Thyroid gland (tissue), 4 donors: ENCODE measurements at regions not wholly inside any gene's neighbourhood (a gene's known extent, or its start where the extent isn't known, plus 50 kb on each side); places are given as distances from the start of the nearest gene placed in this dataset.

Experiments
- DNase-seq, 2 donors: peaks; one replicate each; pipeline ENCODE4 v3.0.0-alpha.2; 2019
- H3K27ac ChIP-seq, 3 donors: fragments of 200-600 bp; sonication (generic); 1 replicate in 2 of 3; 2 replicates in 1 of 3; pipeline ENCODE4 v1.5.1; 2016 to 2019; ENCODE audit warnings: mild to moderate bottlenecking in 1 of 3, moderate library complexity in 1 of 3
- H3K27me3 ChIP-seq: fragments of 200-600 bp; sonication (generic); one replicate; pipeline ENCODE4 v1.5.1; 2019
- H3K36me3 ChIP-seq, 2 donors: fragments of 200-600 bp; sonication (generic); one replicate each; pipeline ENCODE4 v1.5.1; 2016 to 2019
- H3K4me1 ChIP-seq, 2 donors: fragments of 200-600 bp; sonication (generic); one replicate each; pipeline ENCODE4 v1.5.1; 2017 to 2019
- H3K4me3 ChIP-seq, 3 donors: fragments of 200-600 bp; sonication (generic); replicated peaks in 1 of 3; 1 replicate in 2 of 3; 2 replicates in 1 of 3; pipeline ENCODE4 v1.5.1; 2016; ENCODE audit warnings: mild to moderate bottlenecking in 1 of 3
- H3K9me3 ChIP-seq: fragments of 200-600 bp; sonication (generic); one replicate; pipeline ENCODE4 v1.5.1; 2017
- POLR2A ChIP-seq, 2 donors: fragments of 450-650 bp; IDR thresholded peaks; one replicate each; pipeline ENCODE4 v1.6.1; 2017; ENCODE audit warnings: antibody characterized with exemption in 2 of 2, mild to moderate bottlenecking in 2 of 2, moderate library complexity in 1 of 2
- WGBS, 2 donors: methylation state at CpG; one replicate each; pipeline ENCODE4 v1.1.5; 2017; 5-methylcytosine and 5-hydroxymethylcytosine counted together
- intact Hi-C: fragments of 100-400 bp; cut with DNase I; formaldehyde crosslinking; loops from one replicate; pipeline ENCODE4 v1.15.1; 2023
- TF ChIP-seq, protein P1 (sequence below), 6 experiments: fragments of 200-600 bp in 3 of 6; fragments of 450-650 bp in 3 of 6; sonication (generic) in 3 of 6; IDR thresholded peaks; one replicate each; pipeline ENCODE4 v1.5.1; 2016 to 2019; ENCODE audit warnings: antibody characterized with exemption in 6 of 6, mild to moderate bottlenecking in 2 of 6, inconsistent platforms in 1 of 6, moderate library complexity in 1 of 6

- no peak overlapping the region for H3K4me3 ChIP-seq
- WGBS, 2 donors, result 71 to 76% methylated on average over 1 of the region's 1 CpG
- H3K27ac ChIP-seq, result no peak overlapping the region
- H3K9me3 ChIP-seq, result no peaks in the 10 kb centered on the region
- no peak for DNase-seq
- TF ChIP-seq, protein P1, sequence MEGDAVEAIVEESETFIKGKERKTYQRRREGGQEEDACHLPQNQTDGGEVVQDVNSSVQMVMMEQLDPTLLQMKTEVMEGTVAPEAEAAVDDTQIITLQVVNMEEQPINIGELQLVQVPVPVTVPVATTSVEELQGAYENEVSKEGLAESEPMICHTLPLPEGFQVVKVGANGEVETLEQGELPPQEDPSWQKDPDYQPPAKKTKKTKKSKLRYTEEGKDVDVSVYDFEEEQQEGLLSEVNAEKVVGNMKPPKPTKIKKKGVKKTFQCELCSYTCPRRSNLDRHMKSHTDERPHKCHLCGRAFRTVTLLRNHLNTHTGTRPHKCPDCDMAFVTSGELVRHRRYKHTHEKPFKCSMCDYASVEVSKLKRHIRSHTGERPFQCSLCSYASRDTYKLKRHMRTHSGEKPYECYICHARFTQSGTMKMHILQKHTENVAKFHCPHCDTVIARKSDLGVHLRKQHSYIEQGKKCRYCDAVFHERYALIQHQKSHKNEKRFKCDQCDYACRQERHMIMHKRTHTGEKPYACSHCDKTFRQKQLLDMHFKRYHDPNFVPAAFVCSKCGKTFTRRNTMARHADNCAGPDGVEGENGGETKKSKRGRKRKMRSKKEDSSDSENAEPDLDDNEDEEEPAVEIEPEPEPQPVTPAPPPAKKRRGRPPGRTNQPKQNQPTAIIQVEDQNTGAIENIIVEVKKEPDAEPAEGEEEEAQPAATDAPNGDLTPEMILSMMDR (IDR thresholded peaks at IDR 0.05), result no peak
- TF ChIP-seq POLR2A (IDR thresholded peaks at IDR 0.05), result no peak
- no peaks in the 10 kb centered on the region for H3K36me3 ChIP-seq
- no peaks in the 10 kb centered on the region for H3K4me1 ChIP-seq
- intact Hi-C loops, result no loop called here
- H3K27me3 ChIP-seq, result no peaks in the 10 kb centered on the region
Measured at GRCh38 chr3:190790185-190790584, 72.3 kb downstream of the GMNC start.

GRCh38 chr3:190786898-190787297, 75.6 kb downstream of the GMNC start:
- Histone ChIP-seq H3K4me1 (no peaks in the 10 kb centered on the region), H3K27me3 (no peaks in the 10 kb centered on the region), H3K4me3 (no peak overlapping the region), H3K36me3 (no peaks in the 10 kb centered on the region), H3K9me3 (no peaks in the 10 kb centered on the region), H3K27ac (no peak overlapping the region)
- TF ChIP-seq, protein P1 (IDR thresholded peaks at IDR 0.05), result no peak
- no peak for TF ChIP-seq POLR2A (IDR thresholded peaks at IDR 0.05)
- intact Hi-C loops, result no loop called here
- WGBS, 2 donors, result 83 to 93% methylated on average over 3 of the region's 3 CpGs
- no peak for DNase-seq

GRCh38 chr3:190785047-190785446, 77.4 kb downstream of the GMNC start:
- no peak overlapping the region for H3K27ac ChIP-seq
- DNase-seq, result no peak
- intact Hi-C loops, result no loop called here
- no peaks in the 10 kb centered on the region for H3K4me1 ChIP-seq
- no peaks in the 10 kb centered on the region for H3K9me3 ChIP-seq
- H3K4me3 ChIP-seq, result no peak overlapping the region
- H3K27me3 ChIP-seq, result no peaks in the 10 kb centered on the region
- WGBS, 2 donors, result 91 to 95% methylated on average over 4 of the region's 4 CpGs
- no peaks in the 10 kb centered on the region for H3K36me3 ChIP-seq
- no peak for TF ChIP-seq POLR2A (IDR thresholded peaks at IDR 0.05)
- TF ChIP-seq, protein P1 (IDR thresholded peaks at IDR 0.05), result no peak

GRCh38 chr3:190780524-190780923, 82.0 kb downstream of the GMNC start:
- H3K4me3 ChIP-seq, result no peak overlapping the region
- no peaks in the 10 kb centered on the region for H3K4me1 ChIP-seq
- no peaks in the 10 kb centered on the region for H3K27me3 ChIP-seq
- H3K27ac ChIP-seq, result no peak overlapping the region
- intact Hi-C loops, result no loop called here
- H3K36me3 ChIP-seq, result no peaks in the 10 kb centered on the region
- no peak for DNase-seq
- TF ChIP-seq, protein P1 (IDR thresholded peaks at IDR 0.05), result no peak
- TF ChIP-seq POLR2A (IDR thresholded peaks at IDR 0.05), result no peak
- no peaks in the 10 kb centered on the region for H3K9me3 ChIP-seq
- WGBS, 2 donors, result 85 to 92% methylated on average over 3 of the region's 3 CpGs

GRCh38 chr3:190774633-190775032, 87.9 kb downstream of the GMNC start:
- Histone ChIP-seq H3K4me3 (no peak overlapping the region), H3K4me1 (no peaks in the 10 kb centered on the region), H3K36me3 (no peaks in the 10 kb centered on the region), H3K27me3 (no peaks in the 10 kb centered on the region), H3K9me3 (no peaks in the 10 kb centered on the region), H3K27ac (no peak overlapping the region)
- DNase-seq, result no peak
- intact Hi-C loops, result no loop called here
- TF ChIP-seq, protein P1 (IDR thresholded peaks at IDR 0.05), result no peak
